ENCODE measurements at regions not wholly inside any gene's neighbourhood (a gene's known extent, or its start where the extent isn't known, plus 50 kb on each side); places are given as distances from the start of the nearest gene placed in this dataset.
"Not testable (repeated sequence)": the region's sequence is repeated elsewhere in the genome, so short reads cannot be mapped to it uniquely, and the experiment has no call there.

- DNase-seq: no peak
- in situ Hi-C loops (cut with HindIII; ENCODE audit: low pct_ligation_motif_present, low pct_unique_long_range_greater_than_20kb, low sequenced_read_pairs): no loop called here
These were observed 303.7 kb downstream of the KCNJ2 start for GRCh38 chr17:70473049-70473448.

DNA sequence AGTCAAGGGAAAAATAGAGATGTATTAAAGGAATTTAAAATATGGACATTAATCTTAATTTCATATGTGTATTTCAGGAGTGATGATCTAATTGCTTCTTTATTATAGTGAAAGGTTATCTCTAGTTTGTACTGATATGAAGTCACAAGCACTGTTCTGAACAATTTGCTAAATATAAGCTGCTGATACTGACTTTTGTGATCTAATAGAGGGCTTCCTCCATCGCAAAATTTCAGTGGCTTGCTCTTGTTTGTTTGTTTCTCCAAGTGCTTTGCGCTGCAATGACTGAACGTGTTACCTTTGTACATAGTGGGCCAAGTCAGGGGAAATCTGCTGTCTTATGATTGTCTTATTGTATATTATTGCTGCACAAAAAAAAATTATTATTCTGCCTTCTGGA is 307.0 kb downstream of the KCNJ2 start:
- in situ Hi-C loops (cut with HindIII; ENCODE audit: low pct_ligation_motif_present, low pct_unique_long_range_greater_than_20kb, low sequenced_read_pairs): no loop called here
- DNase-seq: no peak

DNA sequence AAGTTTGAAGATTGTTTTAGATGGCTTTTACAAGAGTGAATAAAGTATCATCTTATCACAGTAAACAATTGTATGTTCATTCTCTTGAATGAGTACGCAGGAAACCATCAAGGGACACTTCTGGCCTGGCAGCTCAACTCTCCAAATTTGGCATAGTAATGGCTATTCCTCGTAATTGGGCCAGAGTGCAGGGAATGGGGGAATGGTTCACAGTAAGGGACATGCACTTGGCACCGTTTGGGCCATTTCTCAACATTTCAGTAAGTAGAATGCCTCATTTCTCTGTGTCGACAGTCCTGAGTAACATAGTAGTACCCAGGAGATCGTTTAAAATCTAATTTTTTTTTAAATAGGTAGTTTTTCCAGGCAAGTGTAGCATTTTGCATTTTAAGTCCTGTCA is 309.6 kb downstream of the KCNJ2 start:
- in situ Hi-C loops (cut with HindIII; ENCODE audit: low pct_ligation_motif_present, low pct_unique_long_range_greater_than_20kb, low sequenced_read_pairs): no loop called here
- DNase-seq: no peak

DNA sequence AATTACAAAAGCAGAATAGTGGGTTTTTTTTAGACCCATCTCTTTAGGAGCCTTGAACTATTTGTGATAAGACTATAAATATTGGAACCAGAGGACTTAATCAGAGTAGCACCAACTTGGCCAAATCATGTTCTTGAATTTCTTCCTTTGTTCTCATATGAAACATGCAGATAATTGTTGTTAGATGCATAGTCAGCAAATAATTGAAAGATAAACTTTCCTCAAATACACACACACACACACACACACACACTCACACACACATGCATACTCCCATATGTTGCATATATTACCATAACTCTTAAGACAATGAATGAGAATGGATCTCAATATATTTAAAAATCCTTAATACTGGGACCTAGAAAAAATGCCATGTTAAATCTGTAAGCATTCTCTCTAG is 310.4 kb downstream of the KCNJ2 start:
- in situ Hi-C loops (cut with HindIII; ENCODE audit: low pct_ligation_motif_present, low pct_unique_long_range_greater_than_20kb, low sequenced_read_pairs): no loop called here
- DNase-seq: no peak

DNA sequence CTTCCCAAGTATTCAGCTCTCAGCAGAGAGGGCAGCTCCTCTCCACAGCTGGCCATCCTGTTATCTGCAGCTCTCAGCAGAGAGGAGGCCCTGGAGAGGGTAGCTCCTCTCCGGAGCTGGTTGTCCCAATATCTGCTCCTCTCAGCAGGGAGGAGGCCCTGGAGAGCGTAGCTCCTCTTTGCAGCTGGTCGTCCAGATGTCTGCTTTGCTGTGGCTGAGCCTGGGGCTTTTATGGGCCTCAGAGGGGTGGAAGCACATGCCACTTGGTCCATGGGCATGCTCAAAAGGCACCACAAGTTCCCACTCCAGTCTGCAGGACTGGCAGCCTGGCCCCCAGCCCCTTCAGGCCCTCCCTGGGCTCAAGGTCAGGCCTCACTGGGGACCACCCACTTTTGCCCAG is 314.3 kb downstream of the KCNJ2 start:
- DNase-seq: no peak
- in situ Hi-C loops (cut with HindIII; ENCODE audit: low pct_ligation_motif_present, low pct_unique_long_range_greater_than_20kb, low sequenced_read_pairs): no loop called here

- in situ Hi-C loops (cut with HindIII; ENCODE audit: low pct_ligation_motif_present, low pct_unique_long_range_greater_than_20kb, low sequenced_read_pairs): no loop called here
- no peak for DNase-seq
These were observed 314.7 kb downstream of the KCNJ2 start for GRCh38 chr17:70484050-70484449.

DNA sequence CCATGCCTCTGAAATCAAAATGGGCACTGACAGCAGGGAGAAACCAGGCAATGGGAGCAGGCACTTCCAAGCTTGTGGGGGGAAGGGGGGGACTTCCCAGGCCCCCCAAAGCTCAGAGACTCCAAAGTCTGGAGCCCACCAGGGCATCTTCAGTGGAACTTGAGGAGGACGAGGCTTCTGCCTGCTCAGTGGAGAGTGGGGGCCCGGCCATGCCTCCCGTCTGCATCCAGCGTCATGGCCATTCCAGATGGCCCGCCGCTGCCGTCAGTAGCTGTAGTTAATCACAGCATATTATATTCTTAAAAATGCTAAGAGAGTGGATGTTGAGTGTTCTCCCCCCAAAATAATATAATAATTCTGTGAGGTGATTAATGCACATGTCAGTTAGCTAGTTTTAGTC is 315.2 kb downstream of the KCNJ2 start:
- no peak for DNase-seq
- in situ Hi-C loops (cut with HindIII; ENCODE audit: low pct_ligation_motif_present, low pct_unique_long_range_greater_than_20kb, low sequenced_read_pairs): no loop called here

DNA sequence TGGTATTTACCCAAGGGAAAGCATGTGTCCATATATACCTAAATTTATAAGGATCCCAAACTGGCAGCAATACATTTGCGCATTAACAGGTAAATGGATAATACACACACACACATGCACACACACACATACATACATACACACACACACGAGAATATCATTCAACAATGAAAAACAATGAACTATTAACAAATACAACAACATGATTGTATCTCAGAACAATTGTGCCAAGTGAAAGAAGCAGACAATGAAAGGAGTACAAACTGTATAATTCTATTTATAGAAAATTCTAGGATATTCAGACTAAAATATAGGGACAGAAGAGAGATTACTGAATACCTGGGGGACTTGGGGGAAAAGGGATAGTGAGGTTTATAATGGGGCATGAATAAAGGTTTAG is 323.0 kb downstream of the KCNJ2 start:
- DNase-seq: no peak
- in situ Hi-C loops (cut with HindIII; ENCODE audit: low pct_ligation_motif_present, low pct_unique_long_range_greater_than_20kb, low sequenced_read_pairs): no loop called here

GRCh38 chr17:70493277-70493874 is 324.0 kb downstream of the KCNJ2 start:
- in situ Hi-C loops (cut with HindIII; ENCODE audit: low pct_ligation_motif_present, low pct_unique_long_range_greater_than_20kb, low sequenced_read_pairs): no loop called here
- no peak for DNase-seq

GRCh38 chr17:70498631-70499030 is 329.3 kb downstream of the KCNJ2 start:
- in situ Hi-C loops (cut with HindIII; ENCODE audit: low pct_ligation_motif_present, low pct_unique_long_range_greater_than_20kb, low sequenced_read_pairs): no loop called here
- DNase-seq: no peak

DNA sequence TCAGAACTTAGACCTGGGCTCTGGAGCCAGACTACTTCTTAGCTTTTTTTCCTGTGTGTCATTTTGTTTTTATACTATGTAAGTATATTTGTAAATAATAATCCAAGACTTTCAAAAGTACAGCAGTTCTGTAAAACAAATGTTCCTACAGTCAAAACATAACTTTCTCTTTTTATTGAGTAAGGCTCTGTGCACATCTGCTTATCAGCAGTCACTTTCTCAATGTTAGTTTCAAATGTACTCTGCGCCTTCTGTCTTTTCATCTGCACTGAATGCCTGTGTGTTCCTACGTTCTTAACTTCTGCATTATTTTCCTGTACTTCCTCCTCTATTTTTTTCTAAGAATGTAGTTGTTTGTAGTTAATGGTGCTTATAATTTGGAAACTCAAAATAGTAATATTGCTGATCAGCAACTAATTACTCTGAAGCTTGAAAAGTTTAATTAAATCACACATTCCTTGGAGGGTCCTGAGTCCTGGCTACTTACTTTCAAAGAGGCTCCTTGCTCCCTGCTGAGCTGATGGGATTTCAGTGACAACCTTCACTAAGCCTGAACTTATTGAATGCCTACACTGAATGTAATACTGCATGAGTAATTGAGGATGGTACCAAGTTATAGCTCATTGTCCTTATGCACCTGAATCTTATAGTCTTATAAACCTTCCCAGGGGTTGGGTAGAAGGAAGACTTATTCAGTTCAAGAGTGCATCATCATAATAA is 329.9 kb downstream of the KCNJ2 start:
- DNase-seq: no peak
- in situ Hi-C loops (cut with HindIII; ENCODE audit: low pct_ligation_motif_present, low pct_unique_long_range_greater_than_20kb, low sequenced_read_pairs): no loop called here

DNA sequence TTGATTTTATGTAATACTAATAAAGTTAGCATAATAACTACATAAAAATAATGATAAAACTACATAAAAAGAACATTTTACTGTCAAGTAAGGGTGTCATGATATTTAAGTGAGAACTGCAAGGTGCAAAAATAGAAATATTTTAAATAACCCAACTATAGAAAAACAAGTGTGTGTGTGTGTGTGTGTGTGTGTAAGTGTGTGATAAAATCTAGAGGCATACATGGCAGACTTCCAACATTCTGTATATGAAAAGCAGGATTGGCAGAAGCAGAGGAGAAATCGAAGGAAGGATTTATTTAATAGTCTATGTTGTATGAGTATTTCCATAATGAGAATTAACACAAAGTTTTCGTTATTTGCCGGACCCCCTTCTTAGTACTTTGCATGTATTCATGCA is 334.1 kb downstream of the KCNJ2 start:
- DNase-seq: no peak

DNA sequence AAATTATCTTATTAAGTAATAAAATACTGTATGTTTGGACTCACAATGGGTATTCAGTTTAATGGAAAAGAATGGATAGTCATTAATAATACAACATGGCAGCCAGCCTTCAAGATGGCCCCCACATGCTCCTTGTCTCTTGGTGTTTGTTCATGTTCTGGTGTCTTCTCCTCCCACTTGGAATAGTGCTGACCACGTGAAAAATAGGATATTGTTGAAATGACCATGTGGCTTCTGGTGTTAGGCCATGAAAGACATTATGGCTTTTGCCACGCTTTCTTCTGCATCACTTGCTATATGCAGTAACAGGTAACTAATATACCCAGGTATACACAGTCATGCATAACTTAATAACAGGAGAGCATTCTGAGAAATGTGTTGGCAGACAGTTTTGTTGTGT is 341.0 kb downstream of the KCNJ2 start:
- no peak for DNase-seq
- in situ Hi-C loops (cut with HindIII; ENCODE audit: low pct_ligation_motif_present, low pct_unique_long_range_greater_than_20kb, low sequenced_read_pairs): no loop called here

More for the DNA sequence above, 334.1 kb downstream of the KCNJ2 start:
- in situ Hi-C loops (cut with HindIII; ENCODE audit: low pct_ligation_motif_present, low pct_unique_long_range_greater_than_20kb, low sequenced_read_pairs): no loop called here

- DNase-seq: no peak
These were observed 348.5 kb downstream of the KCNJ2 start for GRCh38 chr17:70517816-70518215.

GRCh38 chr17:70519300-70519699 is 350.0 kb downstream of the KCNJ2 start:
- no peak for DNase-seq
- in situ Hi-C loops (cut with HindIII; ENCODE audit: low pct_ligation_motif_present, low pct_unique_long_range_greater_than_20kb, low sequenced_read_pairs): no loop called here

More at GRCh38 chr17:70517816-70518215, 348.5 kb downstream of the KCNJ2 start:
- in situ Hi-C loops (cut with HindIII; ENCODE audit: low pct_ligation_motif_present, low pct_unique_long_range_greater_than_20kb, low sequenced_read_pairs): no loop called here

DNA sequence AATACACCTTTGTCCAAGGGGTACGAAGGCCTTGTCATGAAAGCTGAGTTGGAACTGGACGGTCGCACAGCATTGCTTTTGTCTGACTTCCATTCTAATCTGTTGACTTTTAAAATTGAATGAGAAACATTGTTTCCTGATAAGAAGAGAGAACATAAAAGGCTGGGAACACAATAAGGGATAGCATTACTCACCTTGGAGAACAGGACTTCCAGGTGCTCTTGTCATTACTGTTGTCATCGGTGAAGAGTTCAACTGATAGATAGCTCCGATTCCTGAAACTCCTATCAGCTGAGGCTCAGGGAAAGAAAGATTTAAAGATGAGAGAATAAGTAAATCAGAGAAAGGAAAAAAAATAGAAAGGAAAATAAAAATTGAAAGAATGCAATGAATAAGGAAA is 351.1 kb downstream of the KCNJ2 start:
- DNase-seq: no peak
- in situ Hi-C loops (cut with HindIII; ENCODE audit: low pct_ligation_motif_present, low pct_unique_long_range_greater_than_20kb, low sequenced_read_pairs): no loop called here

DNA sequence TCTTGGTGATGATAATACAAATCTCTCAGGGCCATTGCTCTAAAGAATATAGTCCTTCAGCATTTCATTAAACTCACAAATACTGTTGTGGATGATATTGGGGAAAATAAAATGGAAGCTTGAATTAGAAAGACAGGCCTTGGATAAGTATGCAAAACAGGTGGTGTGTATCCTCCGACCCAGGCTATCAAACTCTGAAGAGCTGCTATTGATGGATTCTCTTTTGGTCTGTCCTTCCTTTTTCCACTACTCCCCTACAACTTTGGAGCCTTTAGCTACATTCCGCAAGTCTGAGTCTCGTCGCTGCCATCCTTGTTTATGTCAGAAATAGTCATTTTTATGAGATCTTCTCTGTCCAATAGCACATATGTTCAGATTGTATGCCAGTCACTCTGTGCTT is 351.6 kb downstream of the KCNJ2 start:
- in situ Hi-C loops (cut with HindIII; ENCODE audit: low pct_ligation_motif_present, low pct_unique_long_range_greater_than_20kb, low sequenced_read_pairs): no loop called here

GRCh38 chr17:70521821-70522256 is 352.5 kb downstream of the KCNJ2 start:
- in situ Hi-C loops (cut with HindIII; ENCODE audit: low pct_ligation_motif_present, low pct_unique_long_range_greater_than_20kb, low sequenced_read_pairs): no loop called here
- no peak for DNase-seq

More for the DNA sequence above, 351.6 kb downstream of the KCNJ2 start:
- DNase-seq: no peak

DNA sequence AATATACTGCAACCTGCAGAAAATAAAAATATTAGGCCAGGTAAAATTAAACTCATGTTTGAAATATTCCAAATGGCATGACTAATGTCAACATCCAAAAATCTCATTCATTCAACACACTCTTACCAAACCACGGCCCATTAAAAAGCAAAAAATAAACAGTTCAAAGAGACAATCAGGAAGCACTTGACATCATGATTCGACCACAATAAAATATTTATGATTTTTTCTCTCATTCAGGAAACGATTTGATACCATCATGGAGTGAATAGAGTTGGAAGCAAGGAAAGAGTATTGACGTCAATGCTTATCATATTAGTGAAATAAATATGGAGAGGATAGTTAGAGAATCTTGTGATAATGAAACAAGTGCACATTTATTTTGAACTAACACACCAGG is 354.1 kb downstream of the KCNJ2 start:
- in situ Hi-C loops (cut with HindIII; ENCODE audit: low pct_ligation_motif_present, low pct_unique_long_range_greater_than_20kb, low sequenced_read_pairs): no loop called here
- DNase-seq: no peak

DNA sequence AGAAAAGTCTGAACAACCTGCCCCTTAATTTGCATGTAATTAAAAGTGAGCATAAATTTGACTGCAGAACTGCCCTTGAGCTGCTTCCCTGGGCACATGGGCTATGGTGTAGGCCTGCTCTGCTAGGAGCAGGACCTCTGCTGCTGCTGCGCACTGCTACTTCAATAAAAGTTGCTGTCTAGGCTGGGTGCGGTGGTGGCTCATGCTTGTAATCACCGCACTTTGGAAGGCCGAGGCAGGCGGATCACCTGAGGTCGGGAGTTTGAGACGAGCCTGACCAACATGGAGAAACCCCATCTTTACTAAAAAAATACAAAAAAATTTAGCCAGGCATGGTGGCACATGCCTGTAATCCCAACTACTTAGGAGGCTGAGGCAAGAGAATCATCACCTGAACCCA is 355.7 kb downstream of the KCNJ2 start:
- DNase-seq; in situ Hi-C loops (cut with HindIII; ENCODE audit: low pct_ligation_motif_present, low pct_unique_long_range_greater_than_20kb, low sequenced_read_pairs): not testable (repeated sequence)
